HG03457 (cell line): ENCODE measurements at regions not wholly inside any gene's neighbourhood (a gene's known extent, or its start where the extent isn't known, plus 50 kb on each side); places are given as distances from the start of the nearest gene placed in this dataset.

Experiments
- ATAC-seq: cut with Tn5 transposase; IDR thresholded peaks from one replicate; pipeline ENCODE4 v1.9.1; 2021; ENCODE audit warnings: moderate number of reproducible peaks; ENCODE audit not compliant: unreplicated experiment

- ATAC-seq: no peak
Measured at GRCh38 chr10:110432084-110432483, 65.6 kb upstream of the DUSP5 start.

DNA sequence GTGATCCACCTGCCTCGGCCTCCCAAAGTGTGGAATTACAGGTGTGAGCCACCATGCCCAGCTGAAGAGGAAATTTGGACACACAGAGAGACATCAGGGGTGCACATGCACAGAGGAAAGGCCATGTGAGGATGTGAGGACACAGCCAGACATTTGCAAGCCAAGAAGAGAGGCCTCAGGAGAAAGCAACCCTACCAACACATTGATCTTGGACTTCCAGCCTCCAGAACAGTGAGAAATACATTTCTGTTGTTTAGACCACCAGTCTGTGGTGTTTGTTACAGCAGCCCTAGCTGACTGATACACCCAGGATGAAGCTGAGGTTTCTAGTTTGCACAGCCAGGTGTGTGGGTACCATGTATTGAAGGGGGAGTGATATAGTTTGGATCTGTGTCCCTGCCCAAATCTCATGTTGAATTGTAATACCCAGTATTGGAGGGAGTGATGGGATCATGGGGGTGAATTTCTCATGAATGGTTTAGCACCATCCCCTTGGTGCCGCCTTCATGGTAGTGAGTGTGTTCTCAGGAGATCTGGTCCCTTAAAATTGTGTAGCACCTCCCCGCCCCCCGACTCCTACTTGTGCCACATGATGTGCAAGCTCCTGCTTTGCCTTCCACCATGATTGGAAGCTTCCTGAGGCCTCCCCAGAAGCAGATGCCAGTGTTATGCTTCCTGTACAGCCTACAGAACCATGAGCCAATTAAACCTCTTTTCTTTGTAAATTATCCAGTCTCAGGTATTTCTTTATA is 64.7 kb upstream of the DUSP5 start:
- no peak for ATAC-seq

DNA sequence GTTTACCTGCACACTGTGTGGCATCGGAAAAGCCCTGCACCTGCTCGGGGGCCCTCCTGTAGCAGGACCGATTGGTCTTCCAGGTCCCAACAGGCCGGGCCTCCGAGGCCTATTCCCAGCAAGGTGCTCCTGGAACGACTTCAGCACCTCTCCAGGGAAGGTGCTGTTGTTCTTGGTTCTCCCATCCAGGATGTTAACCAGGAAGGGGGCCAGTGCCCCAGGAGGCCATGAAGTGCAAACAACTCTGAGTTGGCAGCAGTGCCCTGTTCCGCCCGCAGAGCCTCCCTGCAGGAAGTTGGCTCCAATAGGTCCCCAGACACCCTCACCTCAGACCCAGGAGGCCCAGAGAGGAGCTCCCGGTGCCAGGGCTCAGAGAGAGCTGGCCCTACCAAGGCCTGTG is 64.0 kb upstream of the DUSP5 start:
- ATAC-seq: no peak

- no peak for ATAC-seq
Measured at GRCh38 chr10:110434489-110435096, 63.1 kb upstream of the DUSP5 start.

DNA sequence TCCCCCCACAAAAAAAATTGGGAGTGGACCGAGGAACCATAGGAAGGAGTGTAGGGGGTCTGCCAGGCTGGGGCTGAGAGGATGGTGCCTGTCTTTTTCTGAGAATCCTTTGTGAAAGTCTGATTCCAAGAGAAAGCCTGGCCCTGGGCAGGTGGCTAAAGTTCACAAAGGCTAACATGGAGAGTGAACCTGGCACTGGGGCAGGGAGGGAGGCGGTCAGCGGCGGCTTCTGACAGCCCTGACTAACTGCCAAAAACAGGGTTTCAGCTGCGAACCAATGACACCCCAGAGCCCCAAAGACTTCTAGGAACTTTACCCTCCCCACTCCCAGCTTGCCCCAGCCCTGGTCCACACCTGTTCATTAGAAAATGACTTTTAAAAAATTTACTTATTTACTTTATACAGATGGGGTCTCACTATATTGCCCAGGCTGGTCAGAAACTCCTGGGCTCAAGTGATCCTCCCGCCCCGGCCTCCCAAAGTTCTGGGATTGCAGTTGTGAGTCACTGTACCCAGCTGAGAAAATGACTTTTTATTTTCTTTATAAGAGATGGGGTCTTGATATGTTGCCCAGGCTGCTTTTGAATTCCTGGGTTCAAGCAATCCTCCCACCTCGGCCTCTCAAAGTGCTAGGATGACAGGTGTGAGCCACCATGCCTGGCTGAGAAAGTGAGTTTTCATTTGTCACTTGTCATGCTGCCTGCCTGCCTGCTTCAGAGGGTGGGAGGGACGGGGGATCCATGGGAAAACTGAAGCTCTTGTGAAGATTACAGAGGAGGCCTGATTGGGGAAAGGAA is 61.0 kb upstream of the DUSP5 start:
- ATAC-seq: no peak

GRCh38 chr10:110437351-110437605 is 60.4 kb upstream of the DUSP5 start:
- no peak for ATAC-seq

DNA sequence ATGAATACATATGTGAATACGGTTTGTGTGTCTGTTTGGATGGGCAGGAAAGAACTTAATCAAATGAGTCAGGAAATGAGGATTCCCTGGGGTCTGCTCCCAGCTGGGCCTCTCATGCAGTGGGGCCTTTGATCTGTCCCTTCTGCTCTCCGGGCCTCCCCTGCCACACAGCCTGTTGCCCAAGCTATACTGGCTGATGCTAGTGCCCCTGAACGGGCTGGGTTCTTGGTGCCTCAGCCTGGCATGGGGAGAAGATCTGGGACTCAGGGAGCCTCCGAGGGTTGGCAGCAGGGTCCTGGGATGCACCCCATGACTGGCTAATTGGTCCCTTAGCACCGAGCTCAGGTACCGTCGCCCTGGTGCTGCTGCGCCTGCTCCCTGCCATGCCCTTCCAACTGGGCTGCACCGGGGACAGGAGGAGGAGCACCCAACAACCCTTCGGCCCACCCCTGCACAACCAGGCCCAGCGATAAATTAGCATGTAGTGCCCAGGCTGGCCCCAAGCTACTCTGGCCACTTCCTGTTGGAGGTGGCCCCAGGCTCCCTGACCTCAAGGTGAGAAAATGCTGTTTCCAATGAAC is 59.9 kb upstream of the DUSP5 start:
- no peak for ATAC-seq

DNA sequence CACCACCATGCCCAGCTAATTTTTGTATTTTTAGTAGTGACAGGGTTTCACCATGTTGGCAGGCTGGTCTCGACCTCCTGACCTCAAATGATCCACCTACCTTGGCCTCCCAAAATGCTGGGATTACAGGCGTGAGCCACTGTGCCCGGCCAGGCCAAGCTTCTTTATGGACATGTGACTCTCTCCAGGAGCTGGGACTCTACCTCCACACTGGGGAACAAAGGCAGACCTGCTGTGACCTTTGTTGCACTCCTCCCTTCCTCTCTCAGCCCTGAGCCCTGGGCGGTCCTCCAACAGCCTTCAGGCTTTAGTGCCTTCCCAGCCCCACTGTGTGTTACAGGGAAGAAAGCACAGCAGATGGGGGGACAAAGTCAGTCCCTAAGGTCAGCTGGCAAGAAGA is 55.0 kb upstream of the DUSP5 start:
- no peak for ATAC-seq

- no peak for ATAC-seq
Measured at GRCh38 chr10:110443239-110444003, 54.3 kb upstream of the DUSP5 start.

GRCh38 chr10:110444004-110444337 is 53.7 kb upstream of the DUSP5 start:
- no peak for ATAC-seq

- no peak for ATAC-seq
Measured at GRCh38 chr10:110445871-110446270, 51.8 kb upstream of the DUSP5 start.

DNA sequence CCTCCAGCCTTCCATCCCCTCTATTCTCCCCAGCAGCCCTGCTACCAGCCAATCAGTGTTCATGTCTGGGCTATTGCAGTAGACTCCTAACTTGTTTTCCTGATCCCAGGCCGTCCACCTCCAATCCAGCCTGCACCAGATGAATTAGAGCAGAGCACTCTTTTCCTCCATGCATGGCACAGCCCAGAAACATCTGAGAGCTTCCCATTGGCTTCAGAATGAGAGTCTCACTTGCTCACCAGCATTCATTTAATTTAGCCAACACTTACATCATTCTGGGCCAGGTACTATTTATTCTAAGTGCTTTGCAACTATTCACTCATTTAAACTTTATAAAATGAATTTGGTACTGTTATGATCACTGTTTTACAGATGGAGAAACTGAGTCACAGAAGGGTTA is 51.4 kb upstream of the DUSP5 start:
- ATAC-seq: no peak

DNA sequence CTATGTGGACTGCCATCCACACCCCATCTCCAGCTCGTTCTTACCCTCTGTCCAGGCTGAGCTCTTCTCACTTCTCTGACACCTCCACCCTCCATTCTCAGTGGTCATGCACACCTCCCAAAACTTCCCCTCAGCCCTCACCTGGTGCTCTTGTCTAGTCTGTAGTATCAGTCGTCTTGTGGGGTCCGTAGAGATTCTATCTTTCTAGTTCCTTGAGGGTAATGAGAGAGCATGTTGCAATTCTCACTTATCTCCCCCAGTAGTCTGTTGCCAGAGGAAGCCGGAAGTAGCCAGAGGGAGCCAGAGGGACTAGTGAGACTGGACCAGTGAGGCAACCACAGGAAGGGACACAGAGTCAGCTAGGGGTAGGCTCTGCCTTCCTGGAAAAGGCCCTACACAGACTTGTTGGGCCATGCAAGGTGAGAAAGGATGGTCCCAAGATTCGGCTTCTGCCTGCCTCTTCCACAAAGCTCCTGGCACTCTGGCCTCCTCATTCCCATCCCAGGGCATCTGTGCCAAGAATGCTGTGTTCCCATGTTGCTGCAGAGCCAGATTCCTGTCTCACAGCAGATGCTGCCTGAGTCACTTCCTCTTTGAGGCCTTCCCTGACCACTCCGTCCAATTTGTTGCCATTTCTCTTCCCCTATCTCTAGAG is 50.6 kb upstream of the DUSP5 start:
- ATAC-seq: no peak

GRCh38 chr10:110447886-110448285 is 49.8 kb upstream of the DUSP5 start:
- ATAC-seq: no peak
